Gastroesophageal sphincter (tissue), 4 donors: ENCODE measurements at regions not wholly inside any gene's neighbourhood (a gene's known extent, or its start where the extent isn't known, plus 50 kb on each side); places are given as distances from the start of the nearest gene placed in this dataset.

Source experiments
- ATAC-seq: fragments of 150-250 bp; one replicate; pipeline ENCODE4 v1.9.1; 2016; ENCODE audit warnings: mild to moderate bottlenecking, moderate library complexity
- H3K27ac ChIP-seq, 4 donors: fragments of 200-600 bp; sonication (generic) in 3 of 4; 1 replicate in 3 of 4; 2 replicates in 1 of 4; pipeline ENCODE4 v1.5.1; 2016 to 2019
- H3K27me3 ChIP-seq: fragments of 200-600 bp; sonication (generic); one replicate; pipeline ENCODE4 v1.5.1; 2019
- H3K36me3 ChIP-seq, 2 donors: fragments of 200-600 bp; sonication (generic); one replicate each; pipeline ENCODE4 v1.5.1; 2019; ENCODE audit warnings: control low read depth in 1 of 2
- H3K4me1 ChIP-seq, 3 donors: fragments of 200-600 bp; sonication (generic); 1 replicate in 2 of 3; 2 replicates in 1 of 3; pipeline ENCODE4 v1.5.1; 2016 to 2019; ENCODE audit warnings: control low read depth in 2 of 3
- H3K4me3 ChIP-seq, 2 donors: fragments of 200-600 bp; sonication (generic); one replicate each; pipeline ENCODE4 v1.5.1; 2019; ENCODE audit warnings: mild to moderate bottlenecking in 1 of 2, moderate library complexity in 1 of 2
- H3K9me3 ChIP-seq, 3 donors: fragments of 200-600 bp; sonication (generic); one replicate each; pipeline ENCODE4 v1.5.1; 2017 to 2019; ENCODE audit warnings: control low read depth in 2 of 3
- EP300 ChIP-seq: sonication (generic); formaldehyde crosslinking; IDR thresholded peaks from one replicate; pipeline ENCODE4 v1.6.1; 2017; ENCODE audit warnings: antibody characterized with exemption, mild to moderate bottlenecking
- POLR2A ChIP-seq, 2 donors: fragments of 450-650 bp; IDR thresholded peaks; one replicate each; pipeline ENCODE4 v1.6.1; 2017; ENCODE audit warnings: antibody characterized with exemption in 2 of 2, mild to moderate bottlenecking in 2 of 2, moderate library complexity in 1 of 2
- POLR2AphosphoS5 ChIP-seq: sonication (generic); formaldehyde crosslinking; IDR thresholded peaks from one replicate; pipeline ENCODE4 v1.6.1; 2017; ENCODE audit warnings: antibody characterized with exemption
- WGBS, 2 donors: methylation state at CpG; one replicate each; pipeline ENCODE4 v1.1.5; 2018; ENCODE audit warnings: low coverage in 1 of 2; 5-methylcytosine and 5-hydroxymethylcytosine counted together
- TF ChIP-seq, protein P1 (sequence below), 4 experiments: fragments of 200-600 bp in 2 of 4; fragments of 450-650 bp in 2 of 4; sonication (generic) in 1 of 4; IDR thresholded peaks; one replicate each; pipeline ENCODE4 v1.5.1; 2017 to 2019; ENCODE audit warnings: antibody characterized with exemption in 4 of 4, mild to moderate bottlenecking in 2 of 4, moderate library complexity in 2 of 4

GRCh38 chr2:144094408-144095151, 425.3 kb downstream of the ZEB2 start:
- 94 to 95% methylated on average over 5 of the region's 5 CpGs for WGBS, 2 donors
- Histone ChIP-seq H3K4me1 (no peaks in the 10 kb centered on the region), H3K27me3 (no peaks in the 10 kb centered on the region), H3K27ac (no peak overlapping the region), H3K9me3 (peaks cover 0 to 10% (median 0%) of the 10 kb centered on the region in 3 donors), H3K36me3 (no peaks in the 10 kb centered on the region), H3K4me3 (no peak overlapping the region)
- no peak for ATAC-seq
- TF ChIP-seq, protein P1, sequence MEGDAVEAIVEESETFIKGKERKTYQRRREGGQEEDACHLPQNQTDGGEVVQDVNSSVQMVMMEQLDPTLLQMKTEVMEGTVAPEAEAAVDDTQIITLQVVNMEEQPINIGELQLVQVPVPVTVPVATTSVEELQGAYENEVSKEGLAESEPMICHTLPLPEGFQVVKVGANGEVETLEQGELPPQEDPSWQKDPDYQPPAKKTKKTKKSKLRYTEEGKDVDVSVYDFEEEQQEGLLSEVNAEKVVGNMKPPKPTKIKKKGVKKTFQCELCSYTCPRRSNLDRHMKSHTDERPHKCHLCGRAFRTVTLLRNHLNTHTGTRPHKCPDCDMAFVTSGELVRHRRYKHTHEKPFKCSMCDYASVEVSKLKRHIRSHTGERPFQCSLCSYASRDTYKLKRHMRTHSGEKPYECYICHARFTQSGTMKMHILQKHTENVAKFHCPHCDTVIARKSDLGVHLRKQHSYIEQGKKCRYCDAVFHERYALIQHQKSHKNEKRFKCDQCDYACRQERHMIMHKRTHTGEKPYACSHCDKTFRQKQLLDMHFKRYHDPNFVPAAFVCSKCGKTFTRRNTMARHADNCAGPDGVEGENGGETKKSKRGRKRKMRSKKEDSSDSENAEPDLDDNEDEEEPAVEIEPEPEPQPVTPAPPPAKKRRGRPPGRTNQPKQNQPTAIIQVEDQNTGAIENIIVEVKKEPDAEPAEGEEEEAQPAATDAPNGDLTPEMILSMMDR (IDR thresholded peaks at IDR 0.05): no peak
- TF ChIP-seq POLR2AphosphoS5 (no peak), EP300 (no peak), POLR2A (IDR thresholded peaks at IDR 0.05) (no peak)

GRCh38 chr2:144091622-144092021, 428.3 kb downstream of the ZEB2 start:
- Histone ChIP-seq H3K27ac (no peak overlapping the region), H3K4me1 (no peaks in the 10 kb centered on the region), H3K9me3 (peaks cover 0 to 10% (median 0%) of the 10 kb centered on the region in 3 donors), H3K27me3 (no peaks in the 10 kb centered on the region), H3K36me3 (no peaks in the 10 kb centered on the region), H3K4me3 (no peak overlapping the region)
- 87 to 94% methylated on average over 3 of the region's 3 CpGs for WGBS, 2 donors
- no peak for ATAC-seq
- TF ChIP-seq, protein P1 (IDR thresholded peaks at IDR 0.05): no peak
- TF ChIP-seq POLR2AphosphoS5 (no peak), POLR2A (IDR thresholded peaks at IDR 0.05) (no peak), EP300 (no peak)

DNA sequence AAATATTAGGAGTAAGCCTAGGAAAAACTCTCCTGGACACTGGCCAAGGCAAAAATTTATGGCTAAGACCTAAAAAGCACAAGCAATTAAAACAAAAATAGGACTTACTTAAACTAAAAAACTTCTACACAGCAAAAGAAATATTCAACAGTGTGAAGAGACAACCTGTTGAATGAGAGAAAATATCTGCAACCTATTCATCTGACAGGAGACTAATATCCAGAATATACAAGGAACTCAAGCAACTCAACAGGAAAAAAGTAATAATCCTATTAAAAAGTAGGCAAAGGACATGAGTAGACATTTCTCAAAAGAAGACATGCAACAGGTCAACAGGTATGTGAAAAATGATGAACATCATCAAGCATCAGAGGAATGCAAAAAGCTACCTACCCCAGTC, 431.1 kb downstream of the ZEB2 start:
- H3K4me1 ChIP-seq: no peaks in the 10 kb centered on the region
- no peak for TF ChIP-seq POLR2AphosphoS5
- TF ChIP-seq POLR2A (IDR thresholded peaks at IDR 0.05): no peak
- no peak for TF ChIP-seq EP300
- TF ChIP-seq, protein P1 (IDR thresholded peaks at IDR 0.05): no peak
- ATAC-seq: no peak
- H3K27ac ChIP-seq: no peak overlapping the region
- no peaks in the 10 kb centered on the region for H3K36me3 ChIP-seq
- no peak overlapping the region for H3K4me3 ChIP-seq
- no peaks in the 10 kb centered on the region for H3K27me3 ChIP-seq
- peaks cover 0 to 10% (median 0%) of the 10 kb centered on the region in 3 donors for H3K9me3 ChIP-seq

GRCh38 chr2:144086965-144087364, 433.0 kb downstream of the ZEB2 start:
- Histone ChIP-seq H3K4me1 (no peaks in the 10 kb centered on the region), H3K27me3 (no peaks in the 10 kb centered on the region), H3K4me3 (no peak overlapping the region), H3K36me3 (no peaks in the 10 kb centered on the region), H3K27ac (no peak overlapping the region), H3K9me3 (peaks cover 0 to 4% (median 0%) of the 10 kb centered on the region in 3 donors)
- ATAC-seq: no peak
- TF ChIP-seq POLR2AphosphoS5 (no peak), POLR2A (IDR thresholded peaks at IDR 0.05) (no peak), EP300 (no peak)
- TF ChIP-seq, protein P1 (IDR thresholded peaks at IDR 0.05): no peak

- no peak for ATAC-seq
- Histone ChIP-seq H3K9me3 (no peaks in the 10 kb centered on the region), H3K36me3 (no peaks in the 10 kb centered on the region), H3K27me3 (no peaks in the 10 kb centered on the region), H3K4me1 (no peaks in the 10 kb centered on the region), H3K4me3 (no peak overlapping the region), H3K27ac (no peak overlapping the region)
- WGBS, 2 donors: 90 to 92% methylated on average over 2 to 3 of the region's 3 CpGs
- TF ChIP-seq EP300 (no peak), POLR2AphosphoS5 (no peak), POLR2A (IDR thresholded peaks at IDR 0.05) (no peak)
- TF ChIP-seq, protein P1 (IDR thresholded peaks at IDR 0.05): no peak
These were observed 434.9 kb downstream of the ZEB2 start for GRCh38 chr2:144085016-144085415.
